ENCODE measurements at regions not wholly inside any gene's neighbourhood (a gene's known extent, or its start where the extent isn't known, plus 50 kb on each side); places are given as distances from the start of the nearest gene placed in this dataset.
"Not testable (repeated sequence)": the region's sequence is repeated elsewhere in the genome, so short reads cannot be mapped to it uniquely, and the experiment has no call there.

DNA sequence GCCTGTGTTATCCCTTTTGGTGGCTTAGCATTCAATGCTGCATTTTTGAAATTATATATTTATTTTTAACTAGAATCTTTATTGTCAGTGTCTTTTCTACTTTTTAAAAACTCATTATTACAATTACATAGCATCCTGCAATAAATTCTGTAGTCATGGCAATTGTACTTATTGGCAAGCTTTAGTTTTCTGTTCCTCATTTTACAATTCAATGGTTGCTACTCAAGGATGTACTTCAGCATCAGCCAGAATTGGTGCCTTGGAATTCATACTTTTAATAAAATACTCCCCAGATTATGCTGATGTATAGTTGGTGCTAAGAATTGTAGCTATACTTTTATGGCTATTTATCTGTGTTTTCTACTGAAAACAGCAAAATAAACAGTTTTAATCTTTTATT lies 1756.8 kb upstream of the SEL1L start:
- no peaks in the 10 kb centered on the region for H3K36me3 ChIP-seq (replicated peaks in 1 of 2)
- TF ChIP-seq, protein P1, sequence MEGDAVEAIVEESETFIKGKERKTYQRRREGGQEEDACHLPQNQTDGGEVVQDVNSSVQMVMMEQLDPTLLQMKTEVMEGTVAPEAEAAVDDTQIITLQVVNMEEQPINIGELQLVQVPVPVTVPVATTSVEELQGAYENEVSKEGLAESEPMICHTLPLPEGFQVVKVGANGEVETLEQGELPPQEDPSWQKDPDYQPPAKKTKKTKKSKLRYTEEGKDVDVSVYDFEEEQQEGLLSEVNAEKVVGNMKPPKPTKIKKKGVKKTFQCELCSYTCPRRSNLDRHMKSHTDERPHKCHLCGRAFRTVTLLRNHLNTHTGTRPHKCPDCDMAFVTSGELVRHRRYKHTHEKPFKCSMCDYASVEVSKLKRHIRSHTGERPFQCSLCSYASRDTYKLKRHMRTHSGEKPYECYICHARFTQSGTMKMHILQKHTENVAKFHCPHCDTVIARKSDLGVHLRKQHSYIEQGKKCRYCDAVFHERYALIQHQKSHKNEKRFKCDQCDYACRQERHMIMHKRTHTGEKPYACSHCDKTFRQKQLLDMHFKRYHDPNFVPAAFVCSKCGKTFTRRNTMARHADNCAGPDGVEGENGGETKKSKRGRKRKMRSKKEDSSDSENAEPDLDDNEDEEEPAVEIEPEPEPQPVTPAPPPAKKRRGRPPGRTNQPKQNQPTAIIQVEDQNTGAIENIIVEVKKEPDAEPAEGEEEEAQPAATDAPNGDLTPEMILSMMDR (IDR thresholded peaks at IDR 0.05), result no peak
- TF ChIP-seq POLR2A (IDR thresholded peaks at IDR 0.05), result no peak
- DNase-seq, result no peak
- H3K27me3 ChIP-seq, result no peaks in the 10 kb centered on the region
- no peaks in the 10 kb centered on the region for H3K9me3 ChIP-seq (replicated peaks in 1 of 3)
- H3K27ac ChIP-seq, result no peak overlapping the region
- intact Hi-C loops (cut with DNase I), result no loop called here
- H3K4me1 ChIP-seq (replicated peaks in 1 of 2), result no peaks in the 10 kb centered on the region
- H3K4me3 ChIP-seq, result no peak overlapping the region

DNA sequence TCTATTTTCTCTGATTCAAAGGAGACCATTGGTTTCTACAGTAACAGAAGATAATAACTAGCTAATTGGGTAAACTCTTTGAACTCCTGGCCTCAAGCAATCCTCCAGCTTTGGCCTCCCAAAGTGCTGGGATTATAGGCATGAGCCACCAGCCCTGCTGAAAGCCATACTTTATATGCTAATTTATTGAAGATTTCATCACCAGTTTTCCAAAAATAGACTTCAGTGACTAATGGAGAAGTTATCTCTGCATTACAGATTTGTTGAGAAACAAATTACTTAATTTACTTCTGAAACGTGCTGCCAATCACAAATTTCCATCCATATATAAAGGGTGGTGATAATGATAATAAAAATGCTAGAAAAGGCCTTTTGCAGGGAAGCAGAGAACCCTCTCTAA lies 1758.1 kb upstream of the SEL1L start:
- H3K27ac ChIP-seq, result no peak overlapping the region
- intact Hi-C loops (cut with DNase I), result no loop called here
- WGBS, 4 donors, result 43 to 74% (median 68%) methylated on average over 1 of the region's 1 CpG
- H3K9me3 ChIP-seq (replicated peaks in 1 of 3), result no peaks in the 10 kb centered on the region
- H3K27me3 ChIP-seq, result no peaks in the 10 kb centered on the region
- no peaks in the 10 kb centered on the region for H3K4me1 ChIP-seq (replicated peaks in 1 of 2)
- H3K4me3 ChIP-seq, result no peak overlapping the region
- TF ChIP-seq, protein P1 (IDR thresholded peaks at IDR 0.05), result no peak
- no peak for TF ChIP-seq POLR2A (IDR thresholded peaks at IDR 0.05)
- H3K36me3 ChIP-seq (replicated peaks in 1 of 2), result no peaks in the 10 kb centered on the region
- no peak for DNase-seq

DNA sequence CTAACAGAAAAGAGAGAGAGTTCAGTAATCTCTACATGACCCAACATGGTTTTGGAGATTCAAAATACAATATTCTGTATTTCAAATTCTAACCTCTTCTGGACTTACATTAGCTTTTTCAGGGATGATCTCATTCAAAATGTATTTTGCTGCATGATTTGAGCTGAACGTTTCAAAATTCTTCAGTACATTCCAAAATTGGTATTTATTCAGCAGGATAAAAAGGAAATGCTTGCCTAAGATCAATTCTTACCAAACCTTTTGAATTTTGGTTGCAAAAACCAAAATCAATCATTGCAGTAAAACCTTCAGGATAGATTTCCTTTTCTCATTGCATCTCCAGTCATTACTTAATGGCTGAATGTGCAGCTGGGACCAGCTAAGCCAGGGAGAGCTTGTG lies 1761.3 kb upstream of the SEL1L start:
- Histone ChIP-seq H3K4me3 (no peak overlapping the region), H3K27me3 (no peaks in the 10 kb centered on the region), H3K36me3 (replicated peaks in 1 of 2) (no peaks in the 10 kb centered on the region), H3K4me1 (replicated peaks in 1 of 2) (no peaks in the 10 kb centered on the region), H3K27ac (no peak overlapping the region), H3K9me3 (replicated peaks in 1 of 3) (no peaks in the 10 kb centered on the region)
- intact Hi-C loops (cut with DNase I), result no loop called here
- DNase-seq, result no peak
- TF ChIP-seq, protein P1 (IDR thresholded peaks at IDR 0.05), result no peak
- no peak for TF ChIP-seq POLR2A (IDR thresholded peaks at IDR 0.05)
- WGBS, 4 donors, result 35 to 58% (median 46%) methylated on average over 1 of the region's 1 CpG

DNA sequence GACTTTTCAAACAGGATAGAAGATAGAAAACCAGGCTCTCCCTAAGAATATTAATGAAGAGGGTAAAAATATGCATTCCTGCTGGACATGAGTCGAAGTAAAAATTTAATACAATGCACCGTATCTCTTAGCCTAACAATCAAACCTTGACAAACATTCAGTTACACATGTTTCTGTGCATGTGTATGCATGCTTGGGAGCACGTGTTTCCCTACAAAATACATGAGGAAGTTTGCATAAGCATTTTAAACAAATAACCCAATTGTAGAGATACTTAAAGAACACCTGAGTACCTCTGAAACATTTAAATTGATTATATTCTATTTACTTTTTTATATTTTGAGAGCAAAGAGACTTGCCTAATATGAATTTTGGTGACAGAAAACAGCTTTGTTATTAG lies 1763.7 kb upstream of the SEL1L start:
- WGBS, 4 donors, result 84 to 95% (median 85%) methylated on average over 3 of the region's 3 CpGs
- no peaks in the 10 kb centered on the region for H3K4me1 ChIP-seq (replicated peaks in 1 of 2)

DNA sequence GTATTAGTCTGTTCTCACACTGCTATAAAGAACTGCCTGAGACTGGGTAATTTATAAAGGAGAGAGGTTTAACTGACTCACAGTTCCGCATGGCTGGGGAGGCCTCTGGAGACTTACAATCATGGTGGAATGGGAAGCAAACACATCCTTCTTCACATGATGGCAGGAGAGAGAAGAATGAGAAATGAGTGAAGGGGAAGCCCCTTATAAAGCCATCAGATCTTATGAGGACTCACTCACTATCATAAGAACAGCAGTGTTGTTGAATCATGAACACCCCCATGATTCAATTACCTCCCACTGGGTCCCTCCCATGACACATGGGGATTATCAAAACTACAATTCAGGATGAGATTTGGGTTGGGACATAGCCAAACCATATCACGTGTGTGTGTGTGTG lies 1764.4 kb upstream of the SEL1L start:
- H3K4me1 ChIP-seq (replicated peaks in 1 of 2); H3K36me3 ChIP-seq (replicated peaks in 1 of 2); H3K9me3 ChIP-seq (replicated peaks in 1 of 3); H3K27me3 ChIP-seq; H3K4me3 ChIP-seq; DNase-seq; H3K27ac ChIP-seq; intact Hi-C loops (cut with DNase I): not testable (repeated sequence)
- WGBS, 4 donors, result 73 to 86% (median 79%) methylated on average over 2 of the region's 2 CpGs

More for the DNA sequence above, 1763.7 kb upstream of the SEL1L start:
- TF ChIP-seq POLR2A (IDR thresholded peaks at IDR 0.05), result no peak
- TF ChIP-seq, protein P1 (IDR thresholded peaks at IDR 0.05), result no peak
- Histone ChIP-seq H3K4me3 (no peak overlapping the region), H3K27me3 (no peaks in the 10 kb centered on the region), H3K27ac (no peak overlapping the region), H3K36me3 (replicated peaks in 1 of 2) (no peaks in the 10 kb centered on the region), H3K9me3 (replicated peaks in 1 of 3) (no peaks in the 10 kb centered on the region)
- intact Hi-C loops (cut with DNase I), result no loop called here
- DNase-seq, result no peak
